ENCODE measurements at regions not wholly inside any gene's neighbourhood (a gene's known extent, or its start where the extent isn't known, plus 50 kb on each side); places are given as distances from the start of the nearest gene placed in this dataset.
"Not testable (repeated sequence)": the region's sequence is repeated elsewhere in the genome, so short reads cannot be mapped to it uniquely, and the experiment has no call there.

DNA sequence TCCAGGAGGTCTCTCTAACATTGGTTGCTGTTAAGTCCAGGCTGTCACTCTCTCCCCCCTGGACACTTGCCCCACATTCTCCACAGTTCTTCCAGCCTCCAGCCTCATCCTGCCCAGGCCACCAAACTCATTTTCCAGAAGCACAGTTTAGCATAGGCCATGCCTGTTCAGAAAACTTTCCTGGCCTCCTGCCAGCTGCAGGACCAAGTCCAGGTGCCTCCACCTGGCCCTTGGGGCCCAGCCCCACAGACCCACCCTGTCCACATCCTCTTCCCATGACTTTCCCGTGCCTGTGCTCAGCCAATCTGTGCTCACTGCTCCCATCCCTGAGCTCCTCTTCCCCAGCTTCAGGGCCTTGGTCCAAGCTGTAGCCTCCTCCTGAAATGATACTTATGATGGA, 905.0 kb downstream of the UQCRFS1 start:
- no peak for DNase-seq (ENCODE audit: low read depth)

DNA sequence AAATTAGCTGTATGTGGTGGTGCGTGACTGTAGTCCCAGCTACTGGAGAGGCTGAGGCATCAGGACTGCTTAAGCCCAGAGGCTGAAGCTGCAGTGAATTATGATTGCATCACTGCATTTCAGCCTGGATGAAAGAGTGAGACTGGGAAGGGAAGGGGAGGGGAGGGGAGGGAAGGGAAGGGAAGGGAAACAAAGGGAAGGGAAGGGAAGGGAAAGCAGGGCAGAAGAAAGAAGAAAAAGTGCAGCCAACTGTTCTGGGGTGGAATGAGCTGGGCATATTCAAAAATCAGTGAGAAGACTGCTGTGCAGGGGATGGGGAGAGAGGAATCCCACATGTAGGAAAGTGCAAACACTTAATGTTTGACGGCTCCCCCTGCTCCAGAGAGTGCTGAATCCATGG, 905.5 kb downstream of the UQCRFS1 start:
- DNase-seq (ENCODE audit: low read depth), result no peak

DNA sequence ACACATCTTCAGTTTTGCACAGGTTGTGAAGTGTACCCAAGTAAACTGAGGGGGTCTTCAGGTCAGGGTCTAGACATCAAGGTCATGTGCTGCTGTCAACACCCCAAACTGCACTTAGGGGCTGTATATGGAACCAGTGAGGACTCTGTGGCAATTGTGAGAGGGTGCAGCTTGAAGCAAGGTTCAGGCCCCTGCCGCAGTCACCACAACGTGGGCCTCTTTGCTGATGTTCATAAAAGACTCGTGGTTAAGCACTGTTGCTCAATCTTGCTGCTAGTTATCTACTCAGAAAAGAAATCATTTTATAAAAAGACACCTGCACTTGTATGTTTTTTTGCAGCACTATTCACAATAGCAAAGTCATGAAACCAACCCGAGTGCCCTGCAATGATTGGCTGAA, 907.4 kb downstream of the UQCRFS1 start:
- no peak for DNase-seq (ENCODE audit: low read depth)

DNA sequence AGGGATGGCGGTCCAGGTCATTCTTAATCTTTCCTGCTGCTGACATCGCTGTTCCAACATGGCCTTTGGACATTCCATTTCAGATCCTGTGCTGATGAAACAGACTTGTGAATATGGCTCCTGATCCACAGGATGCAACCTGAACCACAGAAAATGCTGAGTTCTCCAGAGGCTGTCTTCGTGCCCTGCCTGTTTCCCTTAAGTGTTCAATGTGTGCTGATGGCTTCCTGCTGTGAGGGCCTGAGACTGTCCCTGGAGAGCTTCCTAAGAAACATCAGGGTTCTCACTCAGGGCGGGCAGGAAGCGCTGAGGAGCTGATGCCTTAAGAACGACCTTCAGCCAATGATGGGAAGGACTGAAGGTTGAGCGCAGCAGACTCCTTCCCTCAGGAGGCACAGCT, 909.4 kb downstream of the UQCRFS1 start:
- no peak for DNase-seq (ENCODE audit: low read depth)

DNA sequence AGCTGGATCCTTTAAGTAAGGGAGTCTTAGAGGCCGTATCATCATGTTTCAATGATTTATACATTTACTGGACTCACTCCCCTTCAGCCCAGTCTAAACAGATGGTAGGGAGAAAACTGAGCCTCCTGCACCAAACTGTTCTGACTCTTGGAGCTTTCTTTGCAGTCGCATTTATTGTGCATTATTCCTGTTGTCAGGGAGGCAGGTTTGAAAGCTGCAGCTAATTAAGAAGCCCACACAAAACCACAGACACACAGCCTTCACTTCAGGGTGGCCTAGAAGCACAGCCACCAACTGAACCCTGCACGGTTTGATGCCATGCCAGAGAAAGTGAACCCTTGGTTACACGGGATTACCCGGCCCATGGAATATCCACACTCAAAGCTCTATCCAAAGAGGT, 911.0 kb downstream of the UQCRFS1 start:
- DNase-seq (ENCODE audit: low read depth), result no peak

DNA sequence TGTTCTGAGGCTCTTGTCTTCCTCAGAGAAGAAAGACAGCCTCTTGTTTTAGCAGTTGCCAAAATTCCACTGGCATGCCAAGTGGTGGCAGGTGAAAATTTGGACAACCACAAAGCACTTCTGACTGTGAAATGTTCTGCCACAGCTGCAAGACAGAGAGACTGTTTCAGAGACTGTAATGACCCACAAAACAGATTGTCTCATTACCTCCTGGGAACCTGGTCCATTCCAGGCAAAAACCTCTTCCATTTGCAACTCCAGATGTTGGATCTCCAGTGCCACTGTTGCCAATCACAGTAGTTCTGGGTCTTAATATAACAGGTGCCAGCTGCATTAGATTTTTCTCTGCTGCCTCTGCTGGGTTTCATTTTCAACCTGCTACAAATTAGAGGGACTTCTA, 911.5 kb downstream of the UQCRFS1 start:
- DNase-seq (ENCODE audit: low read depth), result no peak

DNA sequence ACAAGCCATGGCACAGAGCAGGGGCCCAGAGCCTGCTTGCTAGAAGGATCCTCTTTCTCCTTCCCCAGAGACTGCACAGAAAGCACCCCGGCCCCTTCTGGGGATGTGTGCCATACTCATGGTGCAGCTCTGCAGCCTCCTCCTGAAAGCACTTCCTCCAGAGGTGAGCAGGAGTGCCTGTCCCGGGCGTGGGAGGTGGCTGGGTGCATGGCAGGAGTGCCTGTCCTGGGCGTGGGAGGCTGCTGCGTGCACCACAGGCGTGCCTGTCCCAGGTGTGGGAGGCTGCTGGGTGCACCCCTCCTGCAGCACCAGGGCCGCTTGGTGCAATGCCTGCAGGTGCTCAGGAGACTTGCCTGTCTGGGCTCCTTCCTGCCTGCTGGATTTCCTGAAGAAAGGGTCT, 913.3 kb downstream of the UQCRFS1 start:
- DNase-seq (ENCODE audit: low read depth), result no peak

DNA sequence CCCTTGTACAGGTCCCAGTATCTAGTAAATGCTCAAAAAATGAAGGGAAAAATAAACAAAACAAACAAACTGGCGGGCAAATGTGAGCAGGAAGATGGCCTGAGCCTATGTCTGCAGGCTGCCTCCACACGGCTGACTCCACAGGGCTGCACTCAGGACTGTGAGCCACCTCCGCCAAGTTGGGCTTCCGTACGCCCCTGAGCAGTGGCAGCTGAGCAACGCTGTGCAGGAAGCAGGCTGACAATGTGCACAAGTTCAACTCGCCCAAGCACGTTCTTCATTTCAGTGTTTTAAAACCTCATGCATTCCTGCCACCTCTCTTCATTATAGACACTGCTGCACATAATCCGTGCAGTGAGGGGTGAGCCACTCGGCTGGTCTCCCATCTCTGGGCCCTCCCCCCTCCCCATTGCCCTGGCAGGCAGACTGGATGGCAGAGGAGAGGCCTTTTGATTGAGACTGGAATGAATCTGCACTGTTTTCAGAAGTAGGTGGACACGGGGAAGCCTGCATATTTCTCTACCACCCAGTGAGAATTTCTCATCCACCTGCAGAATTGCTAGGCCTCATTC, 915.3 kb downstream of the UQCRFS1 start:
- DNase-seq (ENCODE audit: low read depth), result no peak

DNA sequence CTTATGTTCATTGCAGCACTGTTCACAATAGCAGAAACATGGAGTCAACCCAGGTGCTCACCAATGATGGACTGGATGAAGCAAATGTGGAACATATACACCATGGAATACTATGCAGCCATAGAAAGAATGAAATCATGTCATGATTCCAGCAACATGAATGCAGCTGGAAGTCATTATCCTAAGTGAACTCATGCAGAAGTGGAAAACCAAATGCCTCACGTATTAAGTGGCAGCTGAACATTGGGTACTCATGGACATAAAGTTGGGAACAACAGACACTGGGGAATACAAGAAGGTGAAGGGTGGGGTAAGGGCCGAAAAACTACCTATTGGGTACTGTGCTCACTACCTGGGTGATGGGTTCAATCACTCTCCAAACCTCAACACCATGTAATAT, 915.9 kb downstream of the UQCRFS1 start:
- no peak for DNase-seq (ENCODE audit: low read depth)

DNA sequence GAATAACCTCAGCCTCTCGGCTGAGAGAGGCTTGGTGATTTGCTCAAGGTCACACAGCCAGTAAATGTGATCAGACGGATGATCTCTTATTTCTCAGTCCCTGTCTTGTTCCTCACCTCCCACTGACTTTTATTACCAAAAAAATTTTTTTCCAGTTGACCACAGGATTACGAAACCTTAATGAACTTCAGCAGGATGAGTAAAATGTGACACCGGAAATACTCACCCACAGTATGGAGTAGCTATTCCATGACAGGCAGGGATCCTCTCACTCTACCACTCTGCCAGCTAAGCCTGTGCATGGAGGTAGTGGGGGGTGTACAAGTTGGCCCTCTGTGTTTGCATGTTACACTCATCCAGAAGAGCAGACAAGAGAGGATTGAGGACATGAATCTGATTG, 916.4 kb downstream of the UQCRFS1 start:
- DNase-seq (ENCODE audit: low read depth), result peak; percentile 82

DNA sequence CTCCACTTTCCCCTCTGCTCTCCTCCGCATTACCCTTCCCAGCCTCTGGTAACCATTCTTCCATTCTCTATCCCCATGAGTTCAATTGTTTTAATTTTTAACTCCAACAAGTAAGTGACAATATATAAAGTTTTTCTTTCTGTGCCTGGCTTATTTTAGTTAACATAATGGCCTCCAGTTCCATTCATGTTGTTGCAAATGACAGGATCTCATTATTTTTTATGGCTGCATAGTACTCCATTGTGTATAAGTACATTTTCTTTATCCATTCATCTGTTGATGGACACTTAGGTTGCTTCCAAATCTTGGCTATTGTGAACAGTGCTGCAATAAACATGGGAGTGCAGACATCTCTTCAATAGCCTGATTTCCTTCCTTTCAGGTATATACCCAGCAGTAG, 918.0 kb downstream of the UQCRFS1 start:
- DNase-seq (ENCODE audit: low read depth), result not testable (repeated sequence)

DNA sequence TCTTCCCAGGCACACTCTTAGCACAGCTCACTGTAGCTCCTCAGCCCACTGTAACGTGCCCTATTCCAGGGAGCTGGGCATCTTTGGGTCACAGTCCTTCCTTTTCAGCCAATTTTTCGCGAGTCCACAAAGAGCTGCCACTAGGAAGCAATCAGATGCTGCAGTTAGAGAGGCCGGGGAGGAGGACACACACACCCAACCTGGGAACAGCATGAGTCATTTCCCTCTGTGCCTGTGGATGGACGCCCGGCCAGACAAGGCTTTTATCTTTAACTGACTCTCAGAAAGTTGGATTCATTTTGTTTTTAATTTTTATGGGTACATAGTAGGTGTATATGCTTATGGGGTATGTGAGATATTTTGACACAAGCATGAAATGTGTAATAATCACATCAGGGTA, 918.6 kb downstream of the UQCRFS1 start:
- DNase-seq (ENCODE audit: low read depth), result peak; percentile 78

DNA sequence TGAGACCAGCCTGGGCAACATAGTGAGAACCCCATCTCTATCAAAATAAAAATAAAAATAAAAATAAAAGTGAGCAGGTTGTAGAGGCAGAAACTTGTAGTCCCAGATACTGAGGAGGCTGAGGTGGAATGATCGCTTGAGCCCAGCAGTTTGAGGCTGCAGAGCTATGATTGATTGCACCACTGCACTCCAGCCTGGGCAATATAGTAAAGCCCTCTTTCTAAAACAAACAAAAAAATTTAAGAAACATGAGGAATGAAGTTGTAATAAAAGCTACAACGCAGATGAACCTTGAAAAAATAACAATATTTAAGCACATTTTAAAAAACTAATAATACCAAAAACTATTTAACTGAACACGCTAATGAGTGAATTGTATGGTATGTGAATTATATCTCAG, 919.3 kb downstream of the UQCRFS1 start:
- DNase-seq (ENCODE audit: low read depth), result no peak

DNA sequence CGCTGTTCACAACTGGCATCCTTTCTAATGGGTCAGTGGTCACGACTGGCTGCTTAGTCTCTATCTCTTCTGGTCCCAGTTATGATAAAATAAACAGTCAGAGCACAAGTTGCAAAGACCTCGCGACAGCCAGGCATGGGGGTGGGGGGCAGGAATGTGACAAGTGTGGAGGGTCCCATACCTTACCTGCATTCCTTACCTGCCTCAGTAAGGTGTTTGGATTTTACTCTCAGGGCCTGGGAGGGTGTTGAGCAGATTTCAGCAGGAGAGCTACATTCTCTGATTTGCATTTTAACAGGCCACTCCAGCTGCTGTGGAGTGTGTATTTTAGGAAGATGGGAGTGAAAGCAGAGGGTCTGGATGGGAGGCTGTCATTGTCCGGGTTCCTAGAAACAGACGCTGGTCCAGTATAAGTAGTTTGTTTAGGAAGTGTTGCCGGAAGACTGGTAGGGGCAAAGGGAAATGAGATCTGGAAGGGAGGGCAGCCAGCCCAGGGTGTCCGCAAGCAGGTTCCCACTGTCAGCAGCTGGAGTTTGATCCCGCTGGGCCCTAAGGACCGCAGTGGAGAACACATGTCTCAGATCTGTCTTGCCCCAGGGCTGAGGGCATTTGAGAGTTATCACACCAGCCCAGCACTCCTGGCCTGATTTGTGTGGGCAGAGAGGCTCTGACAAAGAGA, 920.0 kb downstream of the UQCRFS1 start:
- no peak for DNase-seq (ENCODE audit: low read depth)

DNA sequence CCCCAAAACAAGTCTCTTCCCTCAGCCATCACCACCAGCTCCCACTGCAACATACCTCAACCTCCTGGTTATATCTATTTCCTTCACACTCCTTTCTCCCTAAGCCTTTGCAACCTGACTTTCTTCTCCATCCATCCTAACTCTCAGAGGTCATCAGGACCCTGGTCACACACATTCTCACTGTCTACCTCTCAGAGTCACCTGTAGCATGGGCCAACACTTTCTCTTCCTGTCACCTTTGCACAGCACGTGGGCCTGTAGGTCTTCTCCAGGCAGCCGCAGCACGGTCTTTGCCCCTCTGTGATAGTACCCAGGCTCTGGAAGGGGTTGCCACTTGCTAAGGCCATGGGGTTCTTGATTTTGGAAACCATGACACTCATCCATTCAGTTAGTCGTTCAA, 921.1 kb downstream of the UQCRFS1 start:
- no peak for DNase-seq (ENCODE audit: low read depth)

DNA sequence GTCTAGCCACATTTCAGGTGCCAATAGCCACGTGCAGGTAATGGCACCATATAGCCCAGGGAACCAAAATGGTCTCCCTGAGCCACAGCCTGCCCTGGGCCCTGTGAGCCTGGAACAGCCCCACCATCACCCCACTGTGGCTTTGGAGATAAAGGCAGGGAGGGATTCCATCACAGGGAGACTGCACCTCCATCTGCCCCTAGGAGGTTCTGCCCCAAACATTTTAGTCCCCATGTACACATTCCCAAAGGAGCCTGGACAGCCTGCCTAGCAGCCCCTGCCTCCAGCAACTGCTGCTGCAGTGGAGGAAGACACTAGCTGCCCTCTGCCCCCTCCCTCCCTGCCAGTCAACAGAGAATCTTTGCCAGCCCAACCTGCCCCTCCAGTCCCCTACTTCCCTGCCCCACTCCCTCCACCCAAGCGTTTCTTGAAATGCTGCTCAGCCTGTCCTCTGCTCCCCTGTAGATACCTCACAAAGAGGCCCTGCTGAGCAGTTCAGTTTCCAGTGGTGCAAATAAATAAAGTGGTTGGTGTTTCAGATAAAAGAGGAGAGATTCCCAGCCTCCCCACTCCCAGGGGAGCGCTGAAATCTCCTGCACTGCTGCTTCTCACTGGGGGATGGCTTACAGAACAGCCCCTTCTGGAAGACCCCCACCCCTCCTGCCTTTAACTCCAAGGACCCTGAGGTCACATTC, 921.8 kb downstream of the UQCRFS1 start:
- no peak for DNase-seq (ENCODE audit: low read depth)

DNA sequence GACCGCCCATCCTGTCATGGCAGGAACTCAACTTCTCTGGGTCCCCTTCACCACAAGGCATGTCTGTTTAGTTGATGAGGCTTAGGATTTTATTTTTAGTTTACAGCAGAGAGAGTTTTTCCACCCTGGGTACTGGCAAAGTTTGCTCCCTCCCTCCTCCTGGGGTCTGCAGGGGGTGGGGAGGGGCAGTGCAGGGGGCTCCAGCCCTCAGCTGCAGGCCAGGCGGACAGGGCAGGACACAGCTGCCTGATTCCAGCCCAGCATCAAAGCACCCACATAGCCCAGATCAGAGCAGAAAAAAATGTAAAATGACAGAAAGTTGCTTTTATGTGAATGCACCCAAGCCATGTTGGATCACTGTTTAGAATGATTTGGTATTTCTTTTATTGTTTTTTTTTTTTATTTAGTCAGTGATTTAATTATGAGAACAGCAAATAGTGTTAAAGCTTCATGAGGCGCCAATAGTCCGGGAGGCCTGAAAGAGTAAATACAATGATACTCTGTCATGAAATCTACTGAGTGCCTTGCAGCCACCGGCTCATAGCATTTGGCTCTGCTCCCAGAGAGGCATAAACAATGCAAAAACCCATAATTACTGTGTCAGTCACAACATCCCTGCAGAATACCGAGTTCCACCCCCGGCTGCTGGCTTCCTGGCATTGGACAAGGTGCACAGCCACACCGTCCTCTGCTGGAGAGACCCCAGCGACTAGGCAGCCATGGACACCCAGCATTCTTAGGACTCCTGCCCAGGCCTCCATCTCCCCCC, 923.5 kb downstream of the UQCRFS1 start:
- peak; percentile 20 for DNase-seq (ENCODE audit: low read depth)

DNA sequence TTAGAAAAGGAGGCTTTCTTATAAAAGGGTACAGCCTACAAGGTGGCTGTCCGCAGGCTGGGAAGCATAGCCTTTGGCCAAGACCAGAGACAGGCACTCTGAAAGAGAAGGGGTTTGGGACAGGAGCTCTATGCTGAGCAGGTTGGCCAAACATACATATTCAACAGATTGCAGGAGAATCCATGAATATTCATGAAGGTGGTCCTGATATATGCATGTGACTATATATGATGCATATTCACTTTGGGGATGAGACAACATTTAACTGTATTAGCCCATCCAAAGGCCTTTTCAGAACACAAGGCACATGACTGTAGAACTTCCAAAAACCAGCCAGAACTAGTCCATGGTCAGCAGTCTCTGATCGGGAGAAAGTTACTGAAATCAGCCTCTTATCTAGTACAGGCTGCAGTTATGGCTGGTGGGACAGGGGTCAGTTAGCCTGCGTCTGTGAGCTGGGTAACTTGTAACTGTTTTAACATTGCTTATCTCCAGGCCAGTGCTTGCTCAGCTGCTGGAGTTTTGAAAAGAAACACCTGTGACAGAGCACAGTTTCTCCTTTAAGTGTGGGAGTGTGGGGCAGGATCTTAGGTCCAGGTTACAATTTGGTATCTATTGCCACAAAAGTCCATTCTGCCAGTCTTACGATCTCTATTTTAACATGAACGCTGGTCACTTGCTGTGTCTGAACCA, 924.2 kb downstream of the UQCRFS1 start:
- DNase-seq (ENCODE audit: low read depth), result no peak

DNA sequence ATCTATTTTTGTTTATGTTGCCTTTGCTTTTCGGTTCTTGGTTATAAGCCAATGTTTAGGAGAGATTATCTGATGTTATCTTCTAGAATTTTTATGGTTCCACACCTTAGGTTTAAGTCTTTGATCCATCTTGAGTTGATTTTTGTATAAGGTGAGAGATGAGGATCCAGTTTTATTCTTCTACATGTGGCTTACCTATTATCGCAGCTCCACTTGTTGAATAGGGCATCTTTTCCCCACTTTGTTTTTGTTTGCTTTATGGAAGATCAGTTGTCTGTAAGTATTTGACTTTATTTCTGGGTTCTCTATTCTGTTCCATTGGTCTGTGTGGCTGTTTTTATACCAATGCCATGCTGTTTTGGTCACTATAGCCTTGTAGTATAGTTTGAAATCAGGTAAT, 927.0 kb downstream of the UQCRFS1 start:
- no peak for DNase-seq (ENCODE audit: low read depth)

DNA sequence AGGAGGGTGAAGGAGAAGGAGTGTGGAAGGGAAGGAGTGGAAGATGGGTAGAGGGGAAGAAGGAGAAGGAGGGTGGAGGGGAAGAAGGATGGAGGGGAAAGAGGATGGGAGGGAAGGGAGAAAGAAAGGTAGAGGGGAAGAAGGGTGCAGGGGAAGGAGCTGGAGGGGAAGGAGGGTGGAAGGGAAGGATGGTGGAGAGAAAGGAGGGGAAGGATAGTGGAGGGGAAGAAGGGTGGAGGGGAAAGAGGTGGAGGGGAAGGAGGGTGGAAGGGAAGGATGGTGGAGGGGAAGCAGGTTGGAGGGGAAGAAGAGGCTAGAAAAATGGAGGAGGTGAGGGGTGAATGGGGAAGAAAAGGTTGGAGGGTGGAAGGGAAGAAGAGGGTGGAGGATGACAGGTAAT, 927.9 kb downstream of the UQCRFS1 start:
- DNase-seq (ENCODE audit: low read depth), result no peak

DNA sequence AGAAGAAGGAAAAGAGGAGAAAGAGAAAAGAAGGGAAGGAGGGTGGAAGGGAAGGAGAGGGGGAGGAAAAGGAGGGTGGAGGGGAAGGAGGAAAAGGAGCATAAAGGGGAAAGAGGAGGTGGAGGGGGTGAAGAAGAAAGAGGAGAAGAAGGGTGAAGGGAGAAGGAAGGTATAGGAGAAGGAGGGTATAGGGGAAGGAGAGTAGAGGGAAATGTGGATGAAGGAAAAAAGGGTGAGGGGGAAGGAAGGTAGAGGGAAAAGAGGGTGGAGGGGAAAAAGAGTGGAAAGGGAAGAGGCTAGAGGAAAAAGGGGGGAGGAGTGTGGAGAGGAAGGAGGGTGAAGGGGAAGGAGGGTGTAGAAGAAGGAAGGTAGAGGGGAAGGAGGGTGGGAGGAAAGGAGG, 928.6 kb downstream of the UQCRFS1 start:
- DNase-seq (ENCODE audit: low read depth), result no peak

DNA sequence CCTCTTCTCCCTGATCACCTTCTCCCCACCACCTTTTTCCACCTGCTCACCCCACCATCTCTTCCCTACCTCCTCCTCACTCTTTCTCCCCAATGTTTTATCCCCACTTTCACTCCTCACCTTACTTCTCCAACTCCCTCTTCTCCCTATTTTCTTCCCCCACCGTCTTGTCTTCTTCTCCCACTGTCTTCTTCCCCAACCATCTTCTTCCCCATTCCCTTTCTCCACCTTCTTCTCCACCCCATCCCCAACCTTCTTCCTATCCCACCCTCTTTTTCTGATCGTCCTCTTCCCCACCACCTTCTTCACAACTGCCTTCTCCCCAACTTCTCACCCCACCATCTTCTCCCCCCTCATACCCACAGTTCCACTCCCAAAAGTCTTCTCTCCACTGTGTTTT, 929.4 kb downstream of the UQCRFS1 start:
- no peak for DNase-seq (ENCODE audit: low read depth)
